PC-9 (cell line): ENCODE measurements at regions not wholly inside any gene's neighbourhood (a gene's known extent, or its start where the extent isn't known, plus 50 kb on each side); places are given as distances from the start of the nearest gene placed in this dataset.

Experiments used
- BruUV-seq: library from RNA; stranded (reverse); fragments of 400-500 nt; replicated peaks from 2 replicates; lab custom pipeline; 2021; lab: Mats Ljungman, UMichigan
- CTCF ChIA-PET: fragments of 300-600 bp; sonication (Branson Sonifier 250); formaldehyde crosslinking; loops from one replicate; lab custom pipeline; 2022; ENCODE audit warnings: antibody characterized with exemption; lab: Charles Lee
- POLR2A ChIA-PET: fragments of 300-600 bp; sonication (Branson Sonifier 250); formaldehyde crosslinking; loops from one replicate; lab custom pipeline; 2022; ENCODE audit warnings: antibody characterized with exemption; ENCODE audit not compliant: unreplicated experiment; lab: Charles Lee
- DNase-seq, 2 experiments: peaks; one replicate each; pipeline versions ENCODE4 v3.0.0 to v3.0.0-alpha.2; 2015 to 2022; ENCODE audit warnings: mixed read lengths in 1 of 2
- H2AFZ ChIP-seq: fragments of 200-600 bp; sonication (generic); 2 replicates; pipeline ENCODE4 v1.8.1; 2017; ENCODE audit warnings: antibody characterized with exemption
- H3F3A ChIP-seq: fragments of 200-600 bp; sonication (generic); 2 replicates; pipeline ENCODE4 v1.8.1; 2017; ENCODE audit warnings: antibody characterized with exemption, mild to moderate bottlenecking, low read depth; ENCODE audit not compliant: insufficient read depth
- H3K27ac ChIP-seq: fragments of 200-600 bp; sonication (generic); 2 replicates; pipeline ENCODE4 v1.6.1; 2016; ENCODE audit warnings: mixed run types
- H3K27me3 ChIP-seq: fragments of 200-600 bp; sonication (generic); 2 replicates; pipeline ENCODE4 v1.6.1; 2016; ENCODE audit warnings: low read depth, mixed run types; ENCODE audit not compliant: insufficient read depth
- H3K36me3 ChIP-seq: fragments of 200-600 bp; sonication (generic); 2 replicates; pipeline ENCODE4 v1.6.1; 2016; ENCODE audit warnings: low read depth, mixed run types
- H3K4me1 ChIP-seq: fragments of 200-600 bp; sonication (generic); replicated peaks from 2 replicates; pipeline ENCODE4 v1.6.1; 2016; ENCODE audit warnings: mixed run types; ENCODE audit not compliant: insufficient read depth
- H3K4me2 ChIP-seq: fragments of 200-600 bp; sonication (generic); 2 replicates; pipeline ENCODE4 v1.6.1; 2017; ENCODE audit warnings: mixed run types
- H3K4me3 ChIP-seq: fragments of 200-600 bp; sonication (generic); 2 replicates; pipeline ENCODE4 v1.6.1; 2016; ENCODE audit warnings: mixed run types
- H3K79me2 ChIP-seq: fragments of 200-600 bp; sonication (generic); 2 replicates; pipeline ENCODE4 v1.6.1; 2017; ENCODE audit warnings: low read depth, mixed run types
- H3K9me2 ChIP-seq: fragments of 200-600 bp; sonication (generic); 2 replicates; pipeline ENCODE4 v1.8.1; 2017; ENCODE audit warnings: mild to moderate bottlenecking; ENCODE audit not compliant: insufficient read depth
- H3K9me3 ChIP-seq: fragments of 200-600 bp; sonication (generic); 2 replicates; pipeline ENCODE4 v1.8.1; 2016; ENCODE audit warnings: low read depth; ENCODE audit not compliant: insufficient read depth
- H4K20me1 ChIP-seq: fragments of 200-600 bp; sonication (generic); 2 replicates; pipeline ENCODE4 v1.8.1; 2017; ENCODE audit not compliant: insufficient read depth
- EZH2 ChIP-seq: fragments of 200-600 bp; sonication (generic); IDR thresholded peaks from 2 replicates; pipeline ENCODE4 v1.8.0; 2017; ENCODE audit warnings: antibody characterized with exemption, low read depth
- intact Hi-C: fragments of 100-400 bp; cut with micrococcal nuclease; formaldehyde crosslinking; loops from one replicate; pipeline ENCODE4 v1.10.0; 2022; ENCODE audit not compliant: unreplicated experiment
- TF ChIP-seq, protein P1 (sequence below): fragments of 200-600 bp; sonication (generic); conservative IDR thresholded peaks from 2 replicates; pipeline ENCODE4 v1.6.1; 2017; ENCODE audit warnings: mixed run types, antibody characterized with exemption, mild to moderate bottlenecking, moderate library complexity

GRCh38 chr4:31415629-31416028 is 695.5 kb downstream of the PCDH7 start:
- CTCF ChIA-PET, result no interaction called here
- Histone ChIP-seq H2AFZ (no peak overlapping the region), H3K27ac (no peak overlapping the region), H3K4me1 (no peaks in the 10 kb centered on the region), H3K9me3 (no peaks in the 10 kb centered on the region), H3K79me2 (no peaks in the 10 kb centered on the region), H3K27me3 (no peaks in the 10 kb centered on the region), H3K36me3 (no peaks in the 10 kb centered on the region), H3K4me2 (no peak overlapping the region), H3K4me3 (no peak overlapping the region), H4K20me1 (no peaks in the 10 kb centered on the region), H3K9me2 (no peaks in the 10 kb centered on the region), H3F3A (no peaks in the 10 kb centered on the region)
- POLR2A ChIA-PET, result no interaction called here
- no TSS peak for BruUV-seq
- DNase-seq, result no peak
- no peak for TF ChIP-seq EZH2
- TF ChIP-seq, protein P1, sequence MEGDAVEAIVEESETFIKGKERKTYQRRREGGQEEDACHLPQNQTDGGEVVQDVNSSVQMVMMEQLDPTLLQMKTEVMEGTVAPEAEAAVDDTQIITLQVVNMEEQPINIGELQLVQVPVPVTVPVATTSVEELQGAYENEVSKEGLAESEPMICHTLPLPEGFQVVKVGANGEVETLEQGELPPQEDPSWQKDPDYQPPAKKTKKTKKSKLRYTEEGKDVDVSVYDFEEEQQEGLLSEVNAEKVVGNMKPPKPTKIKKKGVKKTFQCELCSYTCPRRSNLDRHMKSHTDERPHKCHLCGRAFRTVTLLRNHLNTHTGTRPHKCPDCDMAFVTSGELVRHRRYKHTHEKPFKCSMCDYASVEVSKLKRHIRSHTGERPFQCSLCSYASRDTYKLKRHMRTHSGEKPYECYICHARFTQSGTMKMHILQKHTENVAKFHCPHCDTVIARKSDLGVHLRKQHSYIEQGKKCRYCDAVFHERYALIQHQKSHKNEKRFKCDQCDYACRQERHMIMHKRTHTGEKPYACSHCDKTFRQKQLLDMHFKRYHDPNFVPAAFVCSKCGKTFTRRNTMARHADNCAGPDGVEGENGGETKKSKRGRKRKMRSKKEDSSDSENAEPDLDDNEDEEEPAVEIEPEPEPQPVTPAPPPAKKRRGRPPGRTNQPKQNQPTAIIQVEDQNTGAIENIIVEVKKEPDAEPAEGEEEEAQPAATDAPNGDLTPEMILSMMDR, result no peak
- intact Hi-C loops, result no loop called here

GRCh38 chr4:31416498-31416897 is 696.3 kb downstream of the PCDH7 start:
- no peaks in the 10 kb centered on the region for H3F3A ChIP-seq
- TF ChIP-seq EZH2, result no peak
- TF ChIP-seq, protein P1, result no peak
- intact Hi-C loops, result no loop called here
- BruUV-seq, result no TSS peak
- H3K36me3 ChIP-seq, result no peaks in the 10 kb centered on the region
- no peak overlapping the region for H3K4me2 ChIP-seq
- H4K20me1 ChIP-seq, result no peaks in the 10 kb centered on the region
- no peaks in the 10 kb centered on the region for H3K79me2 ChIP-seq
- CTCF ChIA-PET, result no interaction called here
- H3K27me3 ChIP-seq, result no peaks in the 10 kb centered on the region
- no peaks in the 10 kb centered on the region for H3K4me1 ChIP-seq
- H3K4me3 ChIP-seq, result no peak overlapping the region
- DNase-seq, result no peak
- H3K9me3 ChIP-seq, result no peaks in the 10 kb centered on the region
- no peak overlapping the region for H3K27ac ChIP-seq
- POLR2A ChIA-PET, result no interaction called here
- H3K9me2 ChIP-seq, result no peaks in the 10 kb centered on the region
- no peak overlapping the region for H2AFZ ChIP-seq

GRCh38 chr4:31417040-31417439 is 696.9 kb downstream of the PCDH7 start:
- Histone ChIP-seq H4K20me1 (no peaks in the 10 kb centered on the region), H3K27ac (no peak overlapping the region), H3K4me2 (no peak overlapping the region), H3K9me2 (no peaks in the 10 kb centered on the region), H3K9me3 (no peaks in the 10 kb centered on the region), H3F3A (no peaks in the 10 kb centered on the region), H2AFZ (no peak overlapping the region), H3K79me2 (no peaks in the 10 kb centered on the region), H3K4me1 (no peaks in the 10 kb centered on the region), H3K4me3 (no peak overlapping the region), H3K36me3 (no peaks in the 10 kb centered on the region), H3K27me3 (no peaks in the 10 kb centered on the region)
- DNase-seq, result no peak
- no TSS peak for BruUV-seq
- ChIA-PET CTCF (no interaction called here), POLR2A (no interaction called here)
- no peak for TF ChIP-seq EZH2
- TF ChIP-seq, protein P1, result no peak
- intact Hi-C loops, result no loop called here
